Natural killer cell treated with Interleukin-12 subunit alpha and Interleukin-12 subunit beta and Interleukin-15 and Interleukin-18, amount 100 ng/mL, for 72 hours (primary cell): ENCODE measurements at regions not wholly inside any gene's neighbourhood (a gene's known extent, or its start where the extent isn't known, plus 50 kb on each side); places are given as distances from the start of the nearest gene placed in this dataset.
A peak's percentile ranks its signal among the peaks of the same experiment; 100 is the strongest.

Source experiments
- ATAC-seq, 2 donors: fragments of 150-1000 bp; cut with Tn5 transposase in 1 of 2; sonication (Bioruptor Pico), chemical (Tn5 transposase) in 1 of 2; 2 replicates each; pipeline ENCODE4 v1.10.0; 2021
- DNase-seq: peaks from one replicate; pipeline ENCODE4 v3.0.0; 2022; ENCODE audit warnings: low spot score
- H3K27ac Mint-ChIP-seq, 2 donors: 1 replicate in 1 of 2; 2 replicates in 1 of 2; pipeline ENCODE4 v1.8.0; 2022; ENCODE audit warnings: mixed read lengths in 2 of 2, mild to moderate bottlenecking in 1 of 2, moderate library complexity in 1 of 2
- H3K27me3 Mint-ChIP-seq, 2 donors: 1 replicate in 1 of 2; 2 replicates in 1 of 2; pipeline ENCODE4 v1.8.0; 2022; ENCODE audit warnings: mixed read lengths in 2 of 2
- H3K36me3 Mint-ChIP-seq: one replicate; pipeline ENCODE4 v1.8.0; 2022; ENCODE audit warnings: mixed read lengths
- H3K4me1 Mint-ChIP-seq, 2 donors: 1 replicate in 1 of 2; 2 replicates in 1 of 2; pipeline ENCODE4 v1.8.0; 2022; ENCODE audit warnings: low read depth in 2 of 2, mixed read lengths in 2 of 2, mild to moderate bottlenecking in 1 of 2
- H3K4me3 Mint-ChIP-seq: one replicate; pipeline ENCODE4 v1.8.0; 2022; ENCODE audit warnings: mixed read lengths
- H3K9me3 Mint-ChIP-seq: 2 replicates; pipeline ENCODE4 v1.8.0; 2022; ENCODE audit warnings: mixed read lengths

- ATAC-seq (no peak), DNase-seq (no peak)
- peaks cover 39 to 49% of the 10 kb centered on the region in 2 donors for H3K4me1 Mint-ChIP-seq
- H3K27me3 Mint-ChIP-seq: no peaks in the 10 kb centered on the region
- H3K4me3 Mint-ChIP-seq: no peak overlapping the region
- peak overlapping the region in 1 of 2 donors; percentile 22 for H3K27ac Mint-ChIP-seq
- H3K9me3 Mint-ChIP-seq: peaks cover 12% of the 10 kb centered on the region
- H3K36me3 Mint-ChIP-seq: peaks cover 25% of the 10 kb centered on the region
These were observed 181.2 kb downstream of the UBE2E3 start for GRCh38 chr2:181161615-181162014.

DNA sequence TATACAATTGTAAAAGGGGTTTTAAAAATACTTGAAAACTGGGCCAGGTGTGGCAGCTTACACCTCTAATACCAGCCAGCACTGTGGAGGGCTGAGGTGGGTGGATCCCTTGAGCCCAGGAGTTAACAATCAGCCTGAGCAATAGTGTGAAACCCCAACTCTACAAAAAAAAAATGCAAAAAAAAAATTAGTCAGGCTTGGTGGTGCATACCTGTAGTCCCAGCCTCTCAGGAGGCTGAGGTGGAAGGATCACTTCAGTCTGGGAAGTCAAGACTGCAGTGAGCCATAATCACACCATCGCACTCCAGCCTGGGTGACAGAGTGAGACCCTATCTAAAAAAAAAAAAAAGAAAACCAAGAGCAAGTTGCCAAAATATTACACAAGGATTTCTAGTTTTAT lies 182.7 kb downstream of the UBE2E3 start:
- Mint-ChIP-seq H3K27me3 (no peaks in the 10 kb centered on the region), H3K4me1 (peaks cover 42 to 58% of the 10 kb centered on the region in 2 donors), H3K9me3 (peaks cover 17% of the 10 kb centered on the region), H3K36me3 (peaks cover 37% of the 10 kb centered on the region), H3K4me3 (peak overlapping the region; percentile 58), H3K27ac (peak overlapping the region; percentile 98 to 100)
- DNase-seq: no peak
- peak; percentile 69 to 88 for ATAC-seq

DNA sequence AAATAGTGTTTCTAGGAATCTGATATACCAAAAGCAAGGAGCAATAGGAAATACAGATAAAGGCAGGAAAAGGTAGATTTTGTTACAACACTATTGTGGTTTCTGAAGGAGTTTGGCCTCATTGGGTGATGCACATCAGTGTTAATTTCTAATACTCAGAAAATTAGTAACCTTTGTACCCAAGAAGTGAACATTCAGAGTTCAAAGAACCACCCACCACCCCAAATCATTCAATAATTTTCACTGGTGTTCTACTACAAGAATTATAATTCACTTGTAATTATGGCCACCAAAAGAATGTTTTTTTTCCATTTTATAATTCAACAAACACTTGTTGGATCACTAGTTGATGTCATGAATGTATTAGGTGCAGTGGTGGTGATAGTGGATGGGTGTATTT lies 183.3 kb downstream of the UBE2E3 start:
- H3K4me3 Mint-ChIP-seq: peak overlapping the region; percentile 58
- H3K36me3 Mint-ChIP-seq: peaks cover 35% of the 10 kb centered on the region
- peaks cover 17% of the 10 kb centered on the region for H3K9me3 Mint-ChIP-seq
- ATAC-seq: peak in 1 of 2 donors; percentile 62
- H3K27ac Mint-ChIP-seq: peak overlapping the region; percentile 98 to 100
- no peaks in the 10 kb centered on the region for H3K27me3 Mint-ChIP-seq
- no peak for DNase-seq
- H3K4me1 Mint-ChIP-seq: peaks cover 39 to 58% of the 10 kb centered on the region in 2 donors

DNA sequence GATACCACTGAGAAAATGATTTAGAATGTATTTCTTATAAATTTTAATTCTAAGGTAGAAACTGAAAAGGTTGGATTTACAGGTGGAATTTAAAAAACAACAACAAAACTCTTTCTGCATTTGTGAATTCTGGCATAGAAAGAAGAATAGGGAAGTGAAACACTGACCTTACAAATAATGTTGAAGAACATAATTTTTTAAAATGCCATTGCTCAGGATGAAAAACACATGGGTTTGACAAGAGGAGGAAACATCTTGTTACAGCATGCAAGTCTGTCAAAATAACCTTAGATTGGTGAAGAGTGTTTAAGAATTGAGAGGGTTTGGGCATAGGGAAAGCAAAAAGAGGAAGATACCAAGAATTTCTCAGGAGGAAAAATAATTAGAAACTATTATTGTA lies 184.3 kb downstream of the UBE2E3 start:
- no peaks in the 10 kb centered on the region for H3K27me3 Mint-ChIP-seq
- H3K36me3 Mint-ChIP-seq: peaks cover 35% of the 10 kb centered on the region
- ATAC-seq: no peak
- no peak for DNase-seq
- peak overlapping the region; percentile 98 to 100 for H3K27ac Mint-ChIP-seq
- peaks cover 44 to 56% of the 10 kb centered on the region in 2 donors for H3K4me1 Mint-ChIP-seq
- peak overlapping the region; percentile 92 for H3K4me3 Mint-ChIP-seq
- H3K9me3 Mint-ChIP-seq: peaks cover 17% of the 10 kb centered on the region

DNA sequence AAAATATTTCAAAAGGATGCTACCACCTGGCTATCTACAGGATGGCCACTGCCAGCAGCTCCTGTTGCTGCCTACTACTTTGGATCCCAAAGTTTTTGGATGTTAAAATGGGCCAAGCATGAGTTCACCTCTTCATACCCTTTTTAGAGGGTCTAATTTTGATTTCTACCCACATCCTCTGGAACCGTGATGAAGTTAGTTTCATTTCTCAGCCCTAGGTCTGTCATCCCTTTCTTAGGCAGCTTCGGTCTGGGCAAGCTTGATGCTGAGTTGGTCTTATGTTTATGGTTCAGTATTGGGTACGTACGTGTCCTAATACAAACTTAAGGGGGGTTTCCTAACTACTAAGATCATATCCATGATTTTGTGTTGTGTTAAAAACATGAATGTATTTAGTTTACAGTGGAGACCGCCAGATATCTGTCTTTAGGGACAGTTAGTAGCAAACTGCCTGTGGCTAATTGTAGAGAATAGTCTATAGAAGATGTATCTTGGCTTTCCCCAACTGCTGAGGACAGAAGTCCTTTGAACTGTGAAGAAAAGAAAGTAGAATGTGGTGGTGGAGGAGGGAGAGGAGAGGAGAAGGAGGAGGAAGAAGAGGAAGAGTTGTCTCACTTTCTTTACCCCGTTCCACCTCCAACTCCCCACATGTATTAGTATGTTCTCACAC lies 184.9 kb downstream of the UBE2E3 start:
- H3K27me3 Mint-ChIP-seq: no peaks in the 10 kb centered on the region
- peaks cover 35% of the 10 kb centered on the region for H3K36me3 Mint-ChIP-seq
- peak overlapping the region; percentile 98 to 100 for H3K27ac Mint-ChIP-seq
- peaks cover 17% of the 10 kb centered on the region for H3K9me3 Mint-ChIP-seq
- peaks cover 48 to 57% of the 10 kb centered on the region in 2 donors for H3K4me1 Mint-ChIP-seq
- peak overlapping the region; percentile 92 for H3K4me3 Mint-ChIP-seq
- DNase-seq (peak; percentile 64), ATAC-seq (peak; percentile 80 to 93)

DNA sequence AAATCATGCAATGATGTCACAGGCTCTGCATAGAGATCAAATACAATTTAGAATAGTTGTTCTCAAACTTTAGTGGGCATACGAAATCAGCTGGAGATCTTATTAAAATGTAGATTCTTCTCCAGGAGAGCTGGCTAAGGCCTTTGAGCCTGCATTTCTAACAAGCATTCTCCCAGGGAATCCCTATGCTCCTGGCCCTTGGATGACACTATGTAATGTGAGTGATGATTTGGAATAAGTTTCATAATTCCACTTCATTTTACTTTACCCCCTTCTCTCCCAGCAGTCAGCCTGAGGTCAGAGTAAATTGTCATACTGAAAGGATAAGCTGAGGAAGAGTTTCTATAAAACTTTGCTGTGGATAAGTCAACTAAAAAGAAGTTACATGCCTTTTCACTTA lies 189.1 kb downstream of the UBE2E3 start:
- H3K27ac Mint-ChIP-seq: peak overlapping the region; percentile 13 to 30
- peaks cover 30% of the 10 kb centered on the region for H3K36me3 Mint-ChIP-seq
- no peaks in the 10 kb centered on the region for H3K27me3 Mint-ChIP-seq
- ATAC-seq (no peak), DNase-seq (no peak)
- peaks cover 34 to 42% of the 10 kb centered on the region in 2 donors for H3K4me1 Mint-ChIP-seq
- peak overlapping the region; percentile 30 for H3K4me3 Mint-ChIP-seq
- peaks cover 15% of the 10 kb centered on the region for H3K9me3 Mint-ChIP-seq

GRCh38 chr2:181170256-181170655 lies 189.9 kb downstream of the UBE2E3 start:
- Mint-ChIP-seq H3K4me1 (peaks cover 32 to 42% of the 10 kb centered on the region in 2 donors), H3K36me3 (peaks cover 29% of the 10 kb centered on the region), H3K27ac (peak overlapping the region; percentile 13 to 30), H3K4me3 (peak overlapping the region; percentile 48), H3K9me3 (peaks cover 14% of the 10 kb centered on the region), H3K27me3 (no peaks in the 10 kb centered on the region)
- ATAC-seq (no peak), DNase-seq (no peak)

- ATAC-seq (no peak), DNase-seq (no peak)
- Mint-ChIP-seq H3K9me3 (peaks cover 2% of the 10 kb centered on the region), H3K4me1 (peaks cover 18 to 22% of the 10 kb centered on the region in 2 donors), H3K36me3 (peaks cover 7% of the 10 kb centered on the region), H3K4me3 (no peak overlapping the region), H3K27ac (no peak overlapping the region), H3K27me3 (no peaks in the 10 kb centered on the region)
These were observed 192.3 kb downstream of the UBE2E3 start for GRCh38 chr2:181172676-181173075.

DNA sequence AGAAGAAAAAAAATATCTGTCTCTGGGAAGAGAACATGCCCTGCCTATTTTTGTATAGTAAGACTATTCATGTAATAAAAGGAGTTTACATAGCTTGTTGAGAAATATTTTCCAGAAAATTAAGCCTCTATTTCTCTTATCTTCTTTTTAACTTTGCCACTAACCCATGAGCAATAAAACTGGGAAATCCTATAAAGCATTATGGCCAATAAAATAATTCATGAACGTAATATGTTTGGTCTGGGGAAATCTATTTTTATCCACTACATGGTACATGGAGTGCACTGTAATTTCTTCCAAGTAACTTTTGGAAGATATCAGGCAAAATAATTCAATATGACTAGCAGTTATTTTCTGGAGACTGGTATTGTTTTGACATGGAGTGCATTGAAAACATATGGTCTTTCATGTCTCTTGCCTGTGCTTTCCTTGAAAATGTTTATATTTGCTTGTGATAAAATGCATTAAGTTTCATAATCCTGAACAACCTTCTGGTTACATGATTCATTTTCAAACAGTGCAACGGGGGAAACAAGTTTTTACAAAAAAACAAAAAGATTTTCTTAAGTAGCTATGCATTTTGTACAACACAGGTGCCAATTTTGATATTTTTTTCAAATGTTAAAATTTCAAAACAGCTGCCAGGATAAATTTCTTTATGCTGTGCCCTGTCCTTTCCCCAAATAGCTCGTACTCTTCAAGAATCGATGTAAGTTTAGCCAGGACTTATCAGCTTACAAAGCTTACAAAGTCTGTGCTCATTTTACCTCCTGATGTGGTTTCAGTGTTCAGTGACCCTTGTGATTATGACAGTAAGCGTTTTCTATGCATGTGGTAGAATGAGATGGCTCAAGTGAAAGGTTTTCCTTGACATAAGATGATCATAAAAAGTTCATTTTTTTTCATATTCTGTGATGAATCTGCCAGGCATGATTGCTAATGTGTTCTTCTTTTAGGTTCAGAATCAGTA lies 194.5 kb downstream of the UBE2E3 start:
- peak overlapping the region; percentile 47 to 69 for H3K27ac Mint-ChIP-seq
- ATAC-seq: no peak

GRCh38 chr2:181176540-181176939 lies 196.1 kb downstream of the UBE2E3 start:
- Mint-ChIP-seq H3K4me3 (no peak overlapping the region), H3K36me3 (peaks cover 7% of the 10 kb centered on the region), H3K27ac (peak overlapping the region in 1 of 2 donors; percentile 72), H3K27me3 (no peaks in the 10 kb centered on the region), H3K9me3 (peaks cover 4% of the 10 kb centered on the region), H3K4me1 (peaks cover 16 to 32% of the 10 kb centered on the region in 2 donors)
- DNase-seq (no peak), ATAC-seq (no peak)

More for the DNA sequence above, 194.5 kb downstream of the UBE2E3 start:
- Mint-ChIP-seq H3K4me1 (peaks cover 25 to 43% of the 10 kb centered on the region in 2 donors), H3K36me3 (peaks cover 5% of the 10 kb centered on the region), H3K4me3 (peak overlapping the region; percentile 34), H3K27me3 (no peaks in the 10 kb centered on the region), H3K9me3 (peaks cover 4% of the 10 kb centered on the region)
- no peak for DNase-seq

- no peaks in the 10 kb centered on the region for H3K27me3 Mint-ChIP-seq
- peaks cover 7% of the 10 kb centered on the region for H3K36me3 Mint-ChIP-seq
- H3K9me3 Mint-ChIP-seq: peaks cover 4% of the 10 kb centered on the region
- peaks cover 16 to 32% of the 10 kb centered on the region in 2 donors for H3K4me1 Mint-ChIP-seq
- H3K27ac Mint-ChIP-seq: peak overlapping the region in 1 of 2 donors; percentile 72
- ATAC-seq (no peak), DNase-seq (no peak)
- H3K4me3 Mint-ChIP-seq: no peak overlapping the region
These were observed 197.0 kb downstream of the UBE2E3 start for GRCh38 chr2:181177376-181177775.

- ATAC-seq (peak; percentile 11 to 85), DNase-seq (no peak)
- no peaks in the 10 kb centered on the region for H3K27me3 Mint-ChIP-seq
- peaks cover 16 to 32% of the 10 kb centered on the region in 2 donors for H3K4me1 Mint-ChIP-seq
- H3K4me3 Mint-ChIP-seq: peak overlapping the region; percentile 45
- peaks cover 4% of the 10 kb centered on the region for H3K9me3 Mint-ChIP-seq
- peaks cover 7% of the 10 kb centered on the region for H3K36me3 Mint-ChIP-seq
- peak overlapping the region; percentile 29 to 72 for H3K27ac Mint-ChIP-seq
These were observed 197.7 kb downstream of the UBE2E3 start for GRCh38 chr2:181178130-181178529.

DNA sequence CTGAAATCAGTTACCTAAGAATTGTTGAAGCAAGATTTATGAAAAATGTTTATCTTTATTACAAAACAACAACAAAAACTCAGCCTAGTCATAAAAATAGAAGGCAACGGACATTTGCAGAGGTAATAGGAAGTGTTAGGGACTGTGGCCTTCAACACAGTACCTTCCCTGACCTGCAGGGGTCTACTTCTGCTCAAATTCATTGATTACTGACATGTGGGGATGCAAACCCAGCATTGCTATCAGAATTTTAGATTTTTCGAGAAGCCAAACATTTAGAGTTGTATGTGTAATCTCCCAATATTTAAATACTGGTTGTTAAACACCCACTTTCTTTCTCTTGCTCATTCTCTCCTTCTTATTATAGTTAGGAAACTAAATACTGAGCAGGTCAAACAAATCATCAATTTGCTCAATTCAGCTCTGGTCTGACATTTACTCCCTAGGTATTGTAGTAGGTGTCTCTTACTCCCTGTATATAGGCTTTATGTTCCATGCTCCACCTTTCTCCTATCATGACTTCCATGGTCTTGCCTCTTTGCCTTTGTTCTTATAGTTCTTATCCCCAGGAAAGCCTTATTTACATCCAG lies 198.5 kb downstream of the UBE2E3 start:
- peaks cover 19 to 35% of the 10 kb centered on the region in 2 donors for H3K4me1 Mint-ChIP-seq

More for the DNA sequence above, 198.5 kb downstream of the UBE2E3 start:
- Mint-ChIP-seq H3K36me3 (peaks cover 7% of the 10 kb centered on the region), H3K27me3 (no peaks in the 10 kb centered on the region), H3K4me3 (peak overlapping the region; percentile 45), H3K27ac (peak overlapping the region; percentile 11 to 72), H3K9me3 (peaks cover 4% of the 10 kb centered on the region)
- peak; percentile 61 for DNase-seq
- ATAC-seq: peak; percentile 73 to 77
